ENCODE measurements at regions not wholly inside any gene's neighbourhood (a gene's known extent, or its start where the extent isn't known, plus 50 kb on each side); places are given as distances from the start of the nearest gene placed in this dataset.

DNA sequence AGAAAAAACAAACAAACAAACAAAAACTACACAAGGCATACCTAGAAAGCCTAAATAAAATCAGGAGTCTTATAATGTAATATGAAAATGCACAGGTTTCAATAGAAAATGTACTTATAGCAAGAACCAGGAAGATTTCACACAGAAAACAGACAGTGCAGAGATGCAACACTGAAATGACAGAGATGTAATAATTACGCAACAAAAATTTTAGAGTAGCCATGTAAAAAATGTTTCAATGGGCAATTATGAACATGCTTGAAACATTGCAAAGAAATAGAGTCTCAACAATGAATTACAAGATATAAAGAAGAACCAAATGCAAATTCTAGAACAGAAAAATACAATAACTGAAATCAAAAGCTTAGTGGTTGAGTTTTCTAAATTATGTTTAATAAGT, 405.9 kb downstream of the PLK2 start:
- no peak for DNase-seq

DNA sequence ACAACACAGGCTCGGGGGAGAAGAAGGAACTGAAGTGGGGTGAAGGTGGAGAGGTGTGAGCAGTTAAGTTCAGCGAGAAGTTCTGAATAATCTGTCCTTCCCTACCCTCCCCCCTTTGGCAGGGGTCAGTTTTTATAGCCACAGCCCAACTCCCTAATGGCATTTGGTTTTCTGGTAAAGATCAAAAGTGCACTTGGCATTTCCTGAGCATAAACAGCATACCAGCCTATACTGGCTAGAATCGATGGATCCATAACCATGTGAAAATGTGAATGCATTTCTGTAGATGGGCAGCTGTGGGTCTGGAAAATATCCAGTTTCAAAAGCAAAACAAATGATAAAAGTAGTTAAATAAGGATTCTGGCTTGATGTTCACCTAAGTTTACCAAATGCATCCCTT, 410.9 kb downstream of the PLK2 start:
- no peak for DNase-seq

DNA sequence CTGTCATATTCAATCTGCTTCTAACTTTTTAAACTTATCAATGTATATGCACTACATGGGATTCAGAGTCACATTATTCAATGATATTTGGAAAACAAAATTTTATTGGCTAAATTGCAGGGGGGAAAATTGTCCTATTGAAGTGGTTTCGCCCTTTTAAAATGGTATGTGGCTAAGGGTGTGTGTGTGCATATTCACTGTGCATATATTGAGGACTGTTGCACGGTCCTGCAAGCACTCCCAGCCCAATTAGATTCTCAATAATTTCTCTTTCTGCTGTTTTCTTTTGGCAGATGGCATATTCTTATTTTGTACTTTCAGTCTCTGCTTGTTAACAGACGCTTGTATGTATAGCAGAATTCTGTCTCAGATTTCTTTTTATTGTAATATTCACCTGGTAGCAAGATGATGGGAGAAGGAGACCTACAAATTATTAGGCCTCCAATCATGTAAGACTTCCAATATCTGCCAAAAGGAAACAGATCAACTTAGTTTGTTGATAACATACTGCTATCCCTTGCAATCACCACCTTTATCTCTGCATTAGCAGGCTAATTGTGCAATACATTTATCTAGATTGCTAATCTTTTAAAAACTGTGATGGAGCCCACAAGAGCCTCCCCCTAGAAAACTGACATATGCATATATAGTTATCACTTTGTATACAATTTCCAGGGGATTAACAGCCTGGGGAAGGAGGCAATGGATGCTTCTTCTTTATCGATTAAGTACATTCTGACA, 411.5 kb downstream of the PLK2 start:
- no peak for DNase-seq

DNA sequence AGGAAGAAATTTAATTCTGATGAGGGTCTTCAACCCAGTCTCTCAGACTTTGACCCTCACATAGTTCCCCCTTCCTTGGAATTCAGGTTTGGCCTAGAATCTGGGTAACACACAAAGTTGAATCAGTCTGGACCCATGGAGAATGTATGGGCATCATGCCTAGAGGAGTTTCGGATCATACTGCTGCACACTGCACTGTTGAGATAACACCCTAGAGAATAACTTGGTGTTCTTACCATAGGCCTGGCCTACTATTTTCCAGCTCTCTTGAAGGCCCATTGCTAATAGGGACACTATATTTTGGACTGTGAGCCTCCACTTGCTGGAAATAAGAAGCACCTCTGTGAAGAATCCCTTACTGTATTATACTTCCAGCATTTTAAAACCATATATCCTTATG, 413.5 kb downstream of the PLK2 start:
- DNase-seq, result no peak

DNA sequence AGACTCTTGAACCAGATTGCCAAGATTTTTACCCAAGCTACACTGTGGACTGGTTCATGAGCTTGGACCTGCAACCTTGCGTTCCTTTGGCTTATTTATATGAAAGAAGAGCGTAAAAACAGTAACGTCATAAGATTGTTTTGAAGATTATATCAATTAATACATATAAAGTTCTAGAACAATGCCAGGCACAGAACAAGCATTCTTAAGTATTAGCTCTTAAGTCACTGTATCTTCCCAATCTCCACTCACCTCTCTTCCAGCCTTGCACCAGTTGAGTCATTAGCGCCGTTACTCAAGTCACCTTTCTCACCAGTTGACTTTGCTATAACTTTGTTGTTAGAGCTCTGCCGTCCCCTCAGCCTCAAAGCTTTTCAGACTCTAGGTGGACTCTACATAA, 415.7 kb downstream of the PLK2 start:
- no peak for DNase-seq

DNA sequence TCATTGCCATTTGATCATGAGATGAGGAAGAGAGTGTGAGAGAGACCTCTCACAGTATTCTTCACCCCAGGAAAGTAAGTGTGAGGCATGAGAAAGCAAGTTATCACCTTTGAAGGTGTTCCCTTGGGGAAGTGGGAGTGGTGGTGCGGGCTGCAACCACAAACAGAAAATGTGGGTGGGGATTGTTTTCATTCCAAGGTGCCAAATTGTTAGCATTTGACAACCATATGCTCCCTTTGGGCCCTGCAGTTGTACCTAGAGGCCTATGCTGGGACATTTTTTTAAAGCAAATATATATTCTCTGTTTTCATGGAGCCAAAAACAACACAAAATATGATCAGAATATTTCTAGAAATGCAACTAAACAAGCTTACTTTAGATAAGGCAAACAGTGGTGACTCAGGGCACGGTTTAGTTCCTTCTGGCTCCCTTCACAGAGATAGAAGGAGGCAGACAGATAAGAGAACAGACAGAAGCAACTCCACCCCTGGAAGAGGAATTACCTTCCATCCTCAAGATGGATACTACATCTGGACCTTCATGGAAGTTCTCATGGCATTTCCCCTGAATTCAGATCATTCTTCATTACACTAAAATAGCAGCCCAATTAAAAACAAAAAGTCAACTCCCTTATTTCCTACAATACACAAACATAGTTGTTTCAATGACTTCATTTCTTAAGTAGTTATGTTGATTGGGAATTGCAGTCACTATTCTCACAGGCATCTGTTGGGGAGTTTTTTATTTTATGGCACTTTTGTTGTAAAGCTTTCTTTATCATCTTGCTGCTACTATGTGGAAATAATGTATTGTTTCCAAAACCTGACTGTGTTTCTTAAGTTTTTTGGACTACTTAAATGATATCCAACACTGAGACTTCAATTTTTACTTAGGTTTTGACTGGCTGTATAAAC, 416.6 kb downstream of the PLK2 start:
- DNase-seq, result no peak

DNA sequence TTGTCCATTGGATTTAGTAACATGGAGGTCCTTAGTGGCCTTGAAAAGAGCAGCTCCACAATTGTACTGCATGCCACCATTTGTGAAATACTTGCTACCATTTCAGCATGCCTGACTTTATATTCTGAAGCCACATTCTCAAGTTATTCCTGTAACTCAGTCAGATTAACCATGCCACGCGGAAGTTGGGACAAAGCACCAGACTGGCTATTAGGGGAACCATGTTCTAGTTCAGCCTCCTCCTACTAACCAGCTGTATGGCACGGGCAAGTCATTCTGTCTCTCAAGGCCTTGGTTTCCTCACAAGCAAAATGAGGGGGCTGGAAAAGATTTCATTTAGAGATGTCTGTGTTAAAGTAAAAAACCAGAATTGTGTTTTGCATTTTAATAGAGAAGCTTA, 418.0 kb downstream of the PLK2 start:
- no peak for DNase-seq

DNA sequence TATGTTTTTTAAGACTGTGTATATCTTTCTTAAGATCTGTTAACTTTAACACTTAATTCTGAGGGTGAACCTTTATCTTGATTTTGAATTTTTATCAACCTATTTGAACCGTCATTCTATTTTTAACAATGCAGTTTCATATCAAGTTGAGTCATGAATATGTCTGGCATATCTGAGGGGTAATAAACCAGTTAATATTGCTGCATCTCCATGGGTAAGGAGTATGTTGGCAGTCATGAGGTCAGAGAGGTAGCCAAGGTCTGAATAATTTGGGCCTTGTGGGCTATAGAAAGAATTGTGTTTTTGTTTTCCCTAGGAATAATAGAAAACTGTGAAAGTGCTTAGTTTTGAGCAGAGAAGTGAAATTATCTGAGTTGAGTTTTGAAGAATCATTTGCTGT, 419.0 kb downstream of the PLK2 start:
- DNase-seq, result no peak

DNA sequence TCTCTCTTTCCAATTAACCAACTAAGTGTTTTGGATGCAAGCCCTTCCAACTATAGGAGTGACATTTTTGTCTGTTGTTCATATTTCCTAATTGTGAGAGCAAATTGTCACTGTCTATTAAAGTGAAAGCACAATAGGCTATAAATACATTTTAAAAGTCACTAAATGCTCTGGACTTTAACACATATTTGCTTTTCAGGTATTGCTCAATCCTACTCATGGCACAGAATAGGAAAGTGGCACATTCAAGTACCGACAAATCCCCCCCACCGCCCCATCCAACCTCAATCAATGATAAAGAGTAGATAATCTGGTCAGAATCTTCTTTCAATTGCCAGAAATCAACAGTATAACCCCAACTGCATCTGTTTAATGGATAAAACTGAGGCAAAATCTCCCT, 419.8 kb downstream of the PLK2 start:
- DNase-seq, result no peak

DNA sequence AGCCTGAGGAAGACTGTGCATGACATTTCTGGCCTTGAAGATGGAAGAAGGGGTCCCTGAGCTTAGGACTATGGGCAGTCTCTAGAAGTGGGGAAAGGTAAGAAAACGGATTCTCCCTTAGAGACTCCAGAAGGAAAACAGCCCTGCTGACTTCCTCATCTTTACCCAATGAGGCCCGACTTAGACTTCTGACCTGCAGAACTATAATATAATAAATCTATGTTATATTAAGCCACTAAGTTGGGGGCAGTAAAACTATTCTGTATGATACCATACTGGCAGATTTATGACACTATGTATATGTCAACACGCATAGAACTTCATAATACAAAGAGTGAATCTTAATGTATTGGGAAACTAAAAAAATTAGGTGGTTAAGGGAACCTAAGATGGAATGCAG, 422.0 kb downstream of the PLK2 start:
- no peak for DNase-seq

DNA sequence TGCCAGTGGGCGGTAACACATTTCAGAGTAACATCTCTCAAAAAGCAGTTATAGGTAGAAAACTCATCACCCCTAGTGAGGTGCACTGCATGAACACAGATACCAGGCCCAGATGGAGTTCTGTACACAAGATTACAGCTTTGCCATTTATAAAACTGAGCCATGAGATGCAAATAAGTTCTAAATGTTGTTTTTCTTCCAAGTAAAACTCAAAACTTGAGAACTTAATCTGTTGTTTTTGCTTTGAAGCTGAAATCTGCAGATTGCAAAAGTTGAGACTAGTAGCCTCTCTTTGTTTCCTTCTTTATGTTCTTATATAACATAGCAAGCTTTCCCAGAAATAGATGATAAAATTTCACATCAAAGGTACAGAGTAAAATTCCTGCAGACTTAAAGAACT, 434.1 kb downstream of the PLK2 start:
- no peak for DNase-seq

DNA sequence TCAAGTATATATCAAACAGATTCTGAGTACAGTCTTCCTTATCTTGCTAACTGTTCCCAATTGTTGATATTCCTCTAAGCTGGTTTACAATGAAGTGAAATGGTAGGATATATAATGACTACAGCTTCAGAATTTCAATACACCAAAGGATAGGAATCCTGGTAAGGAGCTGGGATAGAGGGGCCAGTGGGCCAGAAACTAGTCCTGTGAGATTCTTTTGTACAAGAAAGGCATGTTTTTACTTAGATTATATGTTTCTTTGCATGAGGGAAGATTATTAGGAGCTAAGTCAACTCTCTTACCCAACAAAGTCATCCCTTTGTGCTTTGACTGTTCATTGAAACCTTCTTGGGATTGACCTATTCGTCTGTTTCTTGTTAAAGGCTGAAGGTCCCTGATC, 435.7 kb downstream of the PLK2 start:
- DNase-seq, result no peak

DNA sequence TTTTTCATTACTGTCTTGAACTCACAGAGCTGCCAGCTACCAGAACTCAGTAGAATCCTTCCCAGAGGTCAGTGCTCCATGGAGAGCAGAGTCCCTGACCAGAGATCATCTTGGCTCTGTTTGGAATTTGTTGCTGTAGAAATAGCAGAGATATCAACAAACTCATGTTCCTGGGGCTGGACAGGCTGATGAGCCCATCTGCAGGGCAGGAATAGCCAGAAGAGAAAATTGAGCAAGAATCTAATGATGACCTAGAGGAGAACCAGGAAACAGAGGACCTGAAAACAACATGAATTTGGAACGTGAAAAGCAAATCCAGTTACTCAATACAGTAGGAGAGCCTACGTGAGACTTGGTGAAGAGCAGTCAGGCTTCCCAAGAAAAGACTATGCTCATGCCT, 437.8 kb downstream of the PLK2 start:
- DNase-seq, result no peak

DNA sequence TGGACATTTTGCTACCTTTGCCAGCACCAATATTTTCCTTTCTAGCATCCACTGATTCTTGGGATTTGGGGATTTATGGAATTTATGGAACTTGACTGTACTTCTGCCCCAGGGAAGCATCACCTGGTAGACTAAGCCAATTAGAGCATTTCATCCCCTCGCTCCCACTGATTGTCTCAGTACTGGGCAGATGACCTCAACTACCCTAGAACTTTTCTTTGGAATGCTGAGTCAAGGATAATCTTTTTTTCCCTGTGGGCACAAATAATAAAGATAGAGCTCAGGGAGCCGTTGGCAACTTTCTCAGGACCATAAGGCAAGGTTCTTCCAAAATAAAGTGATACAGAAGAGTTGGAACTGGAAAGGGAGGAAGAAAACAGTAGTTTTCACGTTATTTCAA, 438.4 kb downstream of the PLK2 start:
- no peak for DNase-seq

DNA sequence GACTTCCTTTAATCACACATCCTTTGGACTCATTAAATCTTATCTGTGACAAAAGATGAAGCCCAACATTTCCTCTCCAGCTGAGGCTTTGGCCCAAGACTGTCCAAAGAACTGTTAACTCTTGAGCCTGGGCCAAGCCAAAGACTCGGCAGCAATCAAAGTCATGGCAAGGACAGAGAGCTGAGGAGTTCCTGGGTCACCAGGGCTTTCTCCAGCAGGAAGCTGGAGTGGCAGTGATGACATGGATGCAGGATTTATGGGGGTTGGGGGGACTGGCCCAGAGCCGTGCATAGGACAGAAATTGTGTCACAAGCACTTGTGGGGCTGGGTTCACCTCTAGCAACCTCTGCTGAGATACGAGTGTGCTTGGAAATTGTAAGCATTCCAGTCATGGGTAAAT, 440.3 kb downstream of the PLK2 start:
- DNase-seq, result no peak

DNA sequence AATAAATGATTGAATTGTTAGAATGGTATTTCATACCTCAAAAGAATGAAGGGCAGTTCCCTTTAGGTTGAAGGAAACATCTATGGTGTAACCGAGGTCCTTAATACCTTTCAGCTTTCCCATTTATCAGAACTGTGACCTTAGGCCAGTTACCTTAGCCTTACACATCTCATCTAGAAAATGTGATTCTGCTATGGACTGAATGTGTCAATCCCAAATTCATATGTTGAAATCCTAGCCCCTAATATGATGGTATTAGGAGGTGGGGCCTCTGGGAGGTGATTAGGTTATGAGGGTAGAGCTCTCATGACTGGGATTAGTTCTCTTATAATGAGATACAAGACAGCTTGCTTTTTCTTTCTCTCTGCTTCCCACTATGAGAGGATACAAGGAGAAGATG, 441.9 kb downstream of the PLK2 start:
- no peak for DNase-seq

DNA sequence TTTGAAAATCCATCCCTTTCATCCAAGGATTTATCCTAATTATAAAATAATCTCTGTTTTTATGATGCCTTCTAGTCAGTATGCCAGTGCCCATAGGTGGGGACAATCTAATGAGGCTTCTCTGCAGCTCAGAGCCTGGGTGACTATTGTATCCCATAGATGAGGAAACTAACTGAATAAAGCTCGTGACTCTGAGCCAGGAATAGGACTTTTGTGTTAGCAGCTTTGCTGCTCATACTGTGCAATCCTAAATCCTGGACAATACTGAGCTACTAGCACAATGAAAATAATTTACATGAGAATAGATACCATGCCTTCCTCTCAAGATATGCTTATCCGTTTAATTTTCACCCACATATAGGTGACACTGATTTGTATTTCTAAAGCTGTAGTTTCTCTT, 443.0 kb downstream of the PLK2 start:
- DNase-seq, result no peak

DNA sequence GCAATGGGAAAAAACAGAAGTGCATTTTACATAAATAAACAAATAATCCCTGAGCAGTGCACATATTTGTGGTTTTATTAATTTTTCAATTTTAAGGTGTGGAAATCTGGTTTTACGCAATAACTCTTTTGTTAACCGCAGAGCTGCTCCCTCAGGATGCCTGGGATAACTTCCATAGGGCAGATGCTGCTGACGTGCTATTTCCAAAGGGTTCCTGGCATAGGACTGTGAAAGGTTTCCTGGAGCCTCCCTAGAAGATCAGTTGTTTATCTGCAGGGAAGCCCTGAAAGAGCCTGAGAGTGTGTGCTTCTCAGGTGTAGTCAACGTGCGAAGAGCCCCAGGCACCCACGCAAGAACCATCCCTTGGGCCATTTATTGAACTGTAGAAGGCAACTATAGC, 443.5 kb downstream of the PLK2 start:
- no peak for DNase-seq

DNA sequence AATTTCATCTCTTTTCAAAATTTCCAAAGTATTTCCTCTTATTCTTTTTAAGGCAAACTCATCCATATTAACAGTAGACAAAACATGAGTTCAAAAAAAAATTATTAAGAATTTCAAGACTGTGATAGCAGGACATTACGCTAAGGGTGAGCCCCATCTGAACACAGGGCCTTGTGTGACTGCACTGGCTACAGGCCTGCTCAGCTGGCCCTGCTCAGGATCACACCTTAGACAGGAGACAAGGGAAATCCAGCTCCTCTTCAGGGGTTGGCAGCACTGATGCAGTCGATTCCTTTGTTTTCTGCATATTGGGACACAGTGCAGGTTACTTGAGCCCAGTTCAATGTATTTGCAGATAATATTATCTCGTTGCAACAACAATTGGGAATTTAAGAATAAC, 444.7 kb downstream of the PLK2 start:
- DNase-seq, result no peak

DNA sequence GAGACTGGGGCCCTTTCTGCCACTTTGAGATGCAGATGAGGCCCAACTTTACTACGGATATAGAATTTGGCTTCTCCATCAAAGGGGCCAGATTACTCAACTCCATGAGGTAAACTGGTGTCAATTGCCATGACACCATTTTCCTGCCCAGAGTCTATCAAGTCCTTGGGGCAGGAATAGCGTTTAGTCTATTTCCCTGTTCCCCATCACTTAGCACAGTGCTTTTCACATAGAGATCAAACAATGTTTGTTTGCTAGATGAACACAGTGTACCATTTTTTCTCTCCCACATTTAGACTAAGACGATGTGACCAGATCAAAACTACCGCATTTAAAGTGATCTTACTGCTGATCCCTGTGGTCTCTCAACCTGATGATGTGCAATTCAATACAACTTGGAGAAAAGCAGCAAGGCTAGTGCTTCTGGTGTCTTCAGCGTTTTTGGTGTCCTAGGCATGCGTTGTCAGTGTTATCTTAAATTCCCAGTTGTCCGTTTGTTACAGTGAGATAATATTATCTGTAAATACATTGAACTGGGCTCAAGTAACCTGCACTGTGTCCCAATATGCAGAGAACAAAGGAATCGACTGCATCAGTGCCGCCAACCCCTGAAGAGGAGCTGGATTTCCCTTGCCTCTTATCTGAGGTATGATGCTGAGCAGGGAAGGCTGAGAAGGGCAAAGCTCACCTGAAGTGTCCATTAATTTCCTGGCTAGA, 446.2 kb downstream of the PLK2 start:
- DNase-seq, result no peak

DNA sequence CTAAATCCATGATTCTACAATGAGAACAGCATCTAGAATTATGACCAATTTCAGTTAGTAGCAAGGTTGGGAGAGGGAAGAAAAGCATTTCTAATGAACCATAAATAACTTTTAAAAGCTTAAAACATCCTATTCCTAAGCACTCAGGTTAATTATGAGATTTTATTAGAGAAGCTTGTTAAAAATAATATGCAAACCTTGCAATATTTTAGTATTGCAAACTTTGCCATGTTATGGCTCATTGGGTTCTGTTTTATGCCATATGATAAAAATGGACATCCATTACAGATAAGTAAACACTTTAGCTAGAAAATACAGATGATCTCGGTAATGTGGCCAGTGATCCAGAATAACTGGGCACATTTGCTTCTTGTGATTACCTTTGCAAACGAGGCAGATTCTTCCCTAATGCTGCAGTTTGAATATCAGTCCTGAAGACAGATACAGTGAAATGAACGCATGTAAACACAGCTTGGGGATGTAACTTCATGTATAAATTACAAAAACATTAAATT, 447.0 kb downstream of the PLK2 start:
- no peak for DNase-seq

DNA sequence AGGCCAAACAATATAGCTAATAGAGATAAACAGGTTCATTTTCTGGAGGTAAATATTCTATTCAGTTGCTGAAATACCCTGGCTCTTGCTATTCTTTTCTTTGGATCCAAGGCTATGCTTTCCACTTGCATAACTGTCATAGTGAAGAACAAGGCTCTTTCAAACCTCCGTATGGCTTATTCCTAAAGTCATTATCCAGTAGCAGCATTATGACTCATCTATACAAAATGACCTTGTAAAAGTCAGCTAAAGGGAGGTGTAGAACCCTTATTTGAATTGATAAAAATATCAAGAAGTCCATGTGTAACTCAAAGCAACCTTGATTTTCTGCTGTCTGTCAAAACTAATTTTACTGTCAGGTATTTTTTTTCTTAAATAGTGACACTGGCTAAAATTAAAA, 447.8 kb downstream of the PLK2 start:
- no peak for DNase-seq

DNA sequence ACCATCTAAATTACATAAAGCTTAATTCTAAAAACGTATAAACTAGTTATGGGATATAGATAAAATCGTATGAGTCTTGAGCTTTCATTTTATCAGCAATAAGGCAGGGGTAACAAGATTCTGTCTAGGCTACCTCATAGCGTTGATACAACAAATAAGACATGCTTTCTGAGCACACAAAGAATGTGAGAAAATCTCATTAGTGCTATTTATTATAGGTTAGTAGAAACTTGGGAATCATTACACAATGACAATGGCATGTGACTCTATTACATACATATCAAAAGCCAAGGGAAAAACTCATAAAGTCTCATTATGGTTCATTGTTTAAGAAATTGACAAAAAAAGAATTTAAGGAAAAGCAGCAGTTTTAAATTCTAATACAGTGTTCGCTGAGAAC, 448.6 kb downstream of the PLK2 start:
- DNase-seq, result no peak

DNA sequence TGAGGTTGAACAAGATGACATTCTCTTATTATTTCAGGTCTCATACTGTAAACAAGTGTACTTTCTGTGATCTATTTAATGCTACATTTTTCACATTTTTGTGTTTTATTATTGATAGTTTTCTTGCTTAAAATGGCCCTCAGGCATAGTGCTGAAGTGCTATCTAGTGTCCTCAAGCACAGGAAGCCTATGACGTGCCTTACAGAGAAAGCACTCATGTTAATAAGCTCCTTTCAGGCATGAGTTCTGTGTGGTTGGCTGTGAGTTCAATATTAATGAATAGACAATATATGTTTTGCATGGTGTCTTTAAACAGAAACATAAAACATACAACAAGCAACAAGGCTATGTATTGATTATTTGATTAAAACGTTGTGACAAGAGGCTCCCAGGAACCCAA, 450.1 kb downstream of the PLK2 start:
- DNase-seq, result no peak
